ENCODE measurements at regions not wholly inside any gene's neighbourhood (a gene's known extent, or its start where the extent isn't known, plus 50 kb on each side); places are given as distances from the start of the nearest gene placed in this dataset.
"Not testable (repeated sequence)": the region's sequence is repeated elsewhere in the genome, so short reads cannot be mapped to it uniquely, and the experiment has no call there.

DNA sequence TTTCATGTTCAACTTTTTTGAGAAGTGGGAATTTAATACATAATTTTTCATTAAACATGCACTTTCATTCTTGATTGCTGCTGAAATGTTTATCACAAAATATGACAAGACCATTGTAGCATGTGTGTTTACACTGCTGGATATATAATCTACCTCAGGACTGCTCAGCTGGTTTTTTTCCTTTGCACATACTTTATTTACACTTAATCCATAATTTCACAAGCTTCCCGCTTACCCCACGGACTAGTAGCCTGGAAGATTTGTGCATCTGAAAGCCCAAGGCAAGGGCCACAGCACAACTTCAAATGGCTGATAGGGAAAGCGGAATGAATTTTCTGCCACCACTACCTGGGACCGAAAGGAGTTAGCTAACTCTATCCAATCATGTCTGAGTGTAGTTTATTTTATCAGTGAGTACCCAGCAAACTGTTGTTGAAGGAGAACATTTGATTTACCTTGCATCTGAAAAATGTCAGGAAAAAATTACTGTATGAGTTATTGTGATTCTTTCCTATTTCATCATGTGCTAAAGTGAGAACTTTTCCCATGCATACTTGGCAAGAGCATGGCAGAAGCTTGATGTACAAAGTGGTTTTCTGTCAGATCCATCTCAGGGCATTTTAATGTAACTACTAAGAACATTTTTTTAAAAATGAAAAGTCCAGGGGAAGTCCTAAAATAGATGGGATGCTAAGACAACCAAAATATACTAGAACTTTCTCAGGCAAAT is 558.2 kb upstream of the USP24 start:
- no peak for DNase-seq (ENCODE audit: low spot score)

DNA sequence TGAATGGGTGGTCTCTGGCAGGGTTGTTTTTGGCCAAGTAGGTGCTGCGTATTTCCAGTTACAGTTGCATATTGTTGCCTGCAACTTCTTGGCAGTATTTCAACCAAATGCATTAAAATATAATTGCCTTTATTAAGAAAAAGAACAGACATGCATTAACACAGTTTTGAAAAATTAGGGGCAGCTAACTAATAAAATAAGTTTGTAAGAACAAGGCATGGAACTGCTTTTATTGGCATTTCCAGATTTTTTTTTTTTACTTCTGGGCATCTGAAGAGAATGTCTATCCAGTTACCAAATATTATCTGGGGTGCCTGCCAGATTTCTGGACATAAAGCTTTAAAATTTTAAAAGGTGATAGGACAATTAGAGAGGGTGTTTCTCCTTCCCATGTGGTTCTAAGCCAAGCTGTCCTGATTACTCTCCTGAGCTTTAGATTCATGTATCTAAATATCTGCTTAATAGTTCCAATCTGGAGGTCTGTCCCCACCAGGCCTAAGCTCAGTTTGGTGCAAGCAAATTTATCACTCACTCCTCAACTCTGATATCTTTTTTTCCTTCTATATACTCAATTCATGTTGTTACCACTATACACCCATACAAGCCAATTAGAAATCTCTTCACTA is 553.3 kb upstream of the USP24 start:
- no peak for DNase-seq (ENCODE audit: low spot score)

DNA sequence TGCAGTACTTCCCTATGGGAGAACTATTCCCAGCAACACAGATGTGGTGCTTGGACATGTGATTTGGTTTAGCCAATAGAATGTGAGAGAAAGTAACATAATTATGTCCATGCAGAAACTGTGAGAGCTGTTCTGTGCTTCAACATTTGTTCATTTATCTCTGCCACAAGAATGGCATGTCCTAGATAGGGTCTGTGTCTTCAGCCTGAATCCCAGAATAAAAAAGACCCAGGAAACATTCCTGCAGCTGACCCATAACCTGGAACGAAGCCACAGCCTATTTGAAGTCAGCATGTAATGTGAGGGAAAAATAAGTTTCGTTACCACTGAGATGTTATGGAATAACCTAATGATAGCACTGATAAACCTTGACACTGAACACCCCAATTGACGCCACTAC is 552.0 kb upstream of the USP24 start:
- DNase-seq (ENCODE audit: low spot score) = no peak

DNA sequence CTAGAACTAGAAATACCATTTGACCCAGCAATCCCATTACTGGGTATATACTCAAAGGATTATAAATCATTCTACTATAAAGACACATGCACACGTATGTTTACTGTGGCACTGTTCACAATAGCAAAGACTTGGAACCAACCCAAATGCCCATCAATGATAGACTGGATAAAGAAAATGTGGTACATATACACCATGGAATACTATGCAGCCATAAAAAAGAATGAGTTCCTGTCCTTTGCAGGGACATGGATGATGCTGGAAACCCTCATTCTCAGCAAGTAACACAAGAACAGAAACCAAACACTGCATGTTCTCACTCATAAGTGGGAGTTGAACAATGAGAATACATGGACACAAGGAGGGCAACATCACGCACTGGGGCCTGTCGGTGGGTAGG is 550.3 kb upstream of the USP24 start:
- not testable (repeated sequence) for DNase-seq (ENCODE audit: low spot score)

DNA sequence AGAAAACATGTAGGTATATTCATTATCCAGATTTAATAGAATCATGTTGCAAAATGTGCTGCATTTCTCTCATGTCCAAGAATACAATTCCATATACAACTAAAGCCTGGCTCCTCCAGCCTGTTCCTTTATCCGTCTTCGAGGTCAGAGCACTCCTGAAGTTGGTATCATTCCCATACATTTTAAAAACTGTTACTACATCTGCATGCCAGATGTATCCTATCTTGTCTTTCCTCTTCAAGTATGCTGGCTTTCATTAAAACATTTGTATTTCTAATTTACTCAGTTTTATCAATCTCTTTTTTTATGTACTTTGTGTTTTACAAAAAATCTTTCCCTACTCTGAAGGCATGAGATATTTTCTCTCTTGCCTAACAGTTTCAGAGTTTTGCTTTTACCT is 536.6 kb upstream of the USP24 start:
- DNase-seq (ENCODE audit: low spot score) = no peak

DNA sequence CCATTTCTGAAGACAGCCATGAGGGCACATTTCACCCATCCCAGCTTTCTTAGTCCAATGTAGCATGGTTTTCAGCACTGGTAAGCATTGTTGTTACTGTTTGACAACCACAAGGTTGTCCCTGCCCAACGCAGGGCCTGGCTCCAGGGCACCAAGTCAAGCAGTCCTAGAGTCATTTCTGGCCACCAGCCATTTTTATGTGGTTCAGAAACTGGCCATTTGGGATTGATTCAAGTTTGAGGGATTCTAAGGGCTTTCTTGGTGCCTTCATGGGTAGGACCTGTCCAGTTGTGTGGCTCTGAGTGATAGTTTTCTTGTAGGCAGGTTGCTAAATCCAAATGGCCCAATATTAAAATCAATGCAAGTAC is 535.4 kb upstream of the USP24 start:
- DNase-seq (ENCODE audit: low spot score) = no peak

DNA sequence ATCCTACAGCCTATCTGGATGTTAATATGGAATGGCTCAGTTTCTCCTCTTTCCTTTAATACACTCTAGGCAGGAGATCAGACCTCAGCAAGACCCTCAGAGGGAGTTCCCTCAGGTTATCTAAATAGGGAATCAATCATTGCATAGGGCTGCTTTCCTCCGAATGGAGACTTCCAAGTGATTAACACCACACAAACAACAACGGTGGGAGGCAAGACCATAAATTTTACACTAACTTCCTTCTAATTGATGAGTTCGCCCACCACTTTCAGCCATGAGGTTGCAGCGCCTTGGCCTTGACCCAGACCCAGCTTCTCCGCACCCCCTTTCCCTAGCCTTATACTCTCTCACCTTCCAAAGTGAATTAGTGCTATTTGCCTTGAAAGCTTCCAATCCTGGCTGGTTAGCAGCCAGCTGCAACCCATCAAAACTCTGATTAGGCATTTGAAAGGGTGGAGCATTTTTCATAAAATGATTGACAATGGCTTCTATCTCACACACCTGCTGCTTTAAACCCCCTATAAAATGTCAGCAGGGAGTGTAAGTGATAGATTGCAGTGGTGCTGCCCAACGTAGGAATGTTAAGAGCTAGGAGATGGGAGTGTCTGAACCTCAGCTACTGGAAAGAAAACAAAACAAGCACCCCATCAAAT is 534.9 kb upstream of the USP24 start:
- no peak for DNase-seq (ENCODE audit: low spot score)

DNA sequence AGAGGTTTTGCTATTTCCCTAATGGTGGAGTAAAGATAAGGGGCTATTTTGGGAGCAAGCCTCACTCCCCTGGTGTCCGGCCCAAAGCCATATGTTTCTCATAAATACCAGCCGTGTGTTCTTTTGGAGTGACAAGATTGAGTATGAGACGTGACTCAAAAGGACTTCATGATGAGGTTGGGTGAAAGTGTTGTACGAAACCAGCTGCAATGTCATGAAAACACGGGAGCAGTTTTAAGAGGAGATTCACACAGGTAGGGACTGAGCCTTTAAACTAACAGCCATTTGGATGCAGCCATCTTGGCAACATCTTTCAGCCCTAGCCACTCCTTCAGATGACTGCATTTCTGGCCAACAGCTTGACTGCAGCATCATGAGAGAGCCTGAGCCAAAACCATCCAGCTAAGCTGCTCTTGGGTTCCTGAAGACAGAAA is 532.3 kb upstream of the USP24 start:
- DNase-seq (ENCODE audit: low spot score) = peak; percentile 42

DNA sequence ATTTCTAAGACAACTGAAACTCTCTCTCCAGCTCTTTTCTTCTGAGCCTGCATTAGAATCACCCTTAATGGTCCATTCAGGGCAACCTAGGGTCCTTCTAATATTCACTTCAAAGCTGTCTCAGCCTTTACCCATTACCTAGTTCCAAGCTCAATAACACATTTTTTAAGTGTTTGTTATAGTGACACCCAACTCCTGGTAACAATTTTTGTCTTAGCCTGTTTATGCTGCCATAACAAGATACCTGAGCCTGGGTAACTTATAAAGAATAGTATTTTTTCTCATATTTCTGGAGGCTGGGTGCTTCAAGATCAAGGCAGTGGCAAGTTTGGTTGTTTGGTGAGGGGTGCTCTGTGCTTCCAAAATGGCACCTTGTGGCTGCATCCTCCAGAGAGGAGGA is 531.5 kb upstream of the USP24 start:
- DNase-seq (ENCODE audit: low spot score) = no peak

DNA sequence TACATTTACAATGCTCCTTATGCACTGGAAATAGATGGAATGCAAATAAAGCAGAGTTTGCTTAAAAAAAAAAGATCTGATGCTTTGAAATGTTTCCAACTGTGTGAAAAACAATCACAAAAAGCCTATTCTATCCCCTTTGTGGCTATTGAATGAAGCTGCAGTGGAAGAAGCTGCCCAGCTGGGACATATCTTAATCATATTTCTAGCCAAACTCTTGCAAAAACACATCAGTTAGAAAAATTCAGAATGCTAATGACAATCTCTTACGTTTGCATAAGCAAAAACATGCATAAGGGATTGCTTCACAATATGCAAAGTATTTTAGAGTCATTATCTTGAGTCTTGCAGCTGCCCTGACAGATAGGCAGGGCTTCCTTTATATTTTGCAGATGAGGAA is 526.4 kb upstream of the USP24 start:
- peak; percentile 48 for DNase-seq (ENCODE audit: low spot score)

DNA sequence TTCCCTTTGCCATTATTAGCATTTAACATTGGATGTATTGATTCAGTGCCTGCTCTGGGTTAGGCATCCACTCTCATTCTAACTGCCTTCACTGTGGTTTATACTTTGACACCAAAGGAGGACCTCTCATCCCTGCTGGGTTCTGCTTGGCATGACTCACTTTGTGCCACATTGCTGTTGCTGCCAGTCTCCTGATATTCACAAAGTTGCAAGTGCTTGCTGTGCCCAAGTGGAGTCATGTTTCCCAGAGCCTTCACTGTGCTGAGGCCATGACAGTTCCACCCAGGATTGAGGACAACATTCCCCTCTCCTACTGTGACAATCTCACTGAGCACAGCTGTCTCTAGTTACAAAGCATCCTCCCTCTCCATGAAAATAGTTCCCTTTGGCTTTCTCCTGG is 519.9 kb upstream of the USP24 start:
- DNase-seq (ENCODE audit: low spot score) = peak; percentile 23

DNA sequence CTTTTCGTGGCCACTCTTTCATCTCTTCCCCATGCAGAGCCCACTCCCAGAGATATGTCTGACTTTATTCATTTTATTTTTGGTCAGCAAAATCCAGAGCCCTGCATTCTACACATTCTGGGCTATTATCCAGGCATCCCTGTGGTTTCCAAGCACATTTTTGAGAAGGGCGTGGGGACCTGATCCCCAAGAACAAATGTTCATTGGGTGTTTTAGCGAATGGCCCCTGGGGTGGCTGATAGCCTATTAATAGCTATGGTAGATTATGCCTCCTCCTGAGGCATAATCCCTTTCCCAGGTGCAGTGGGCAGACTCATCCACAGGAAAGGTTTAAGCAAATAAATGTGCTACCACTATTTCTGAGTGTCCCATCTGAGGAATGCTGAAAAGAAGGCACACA is 511.8 kb upstream of the USP24 start:
- DNase-seq (ENCODE audit: low spot score) = peak; percentile 80

DNA sequence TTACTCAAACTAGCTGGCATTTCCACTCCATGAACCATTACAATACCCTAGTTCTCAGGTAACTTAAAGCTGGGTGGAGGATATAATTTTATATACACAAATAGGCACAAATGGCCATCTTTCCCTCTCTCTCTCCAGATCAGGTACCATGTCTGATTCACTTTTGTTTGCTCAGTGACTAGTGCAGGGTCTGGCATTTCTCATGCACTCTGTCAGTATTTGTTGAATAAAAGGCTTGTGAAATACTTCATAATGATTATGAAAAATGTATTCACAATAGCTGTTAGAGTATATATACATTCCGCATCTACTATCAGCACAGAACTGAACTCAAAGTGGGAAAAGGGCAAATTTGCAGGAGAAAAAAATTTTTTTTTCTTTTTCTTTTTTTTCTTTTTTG is 510.2 kb upstream of the USP24 start:
- DNase-seq (ENCODE audit: low spot score) = no peak

DNA sequence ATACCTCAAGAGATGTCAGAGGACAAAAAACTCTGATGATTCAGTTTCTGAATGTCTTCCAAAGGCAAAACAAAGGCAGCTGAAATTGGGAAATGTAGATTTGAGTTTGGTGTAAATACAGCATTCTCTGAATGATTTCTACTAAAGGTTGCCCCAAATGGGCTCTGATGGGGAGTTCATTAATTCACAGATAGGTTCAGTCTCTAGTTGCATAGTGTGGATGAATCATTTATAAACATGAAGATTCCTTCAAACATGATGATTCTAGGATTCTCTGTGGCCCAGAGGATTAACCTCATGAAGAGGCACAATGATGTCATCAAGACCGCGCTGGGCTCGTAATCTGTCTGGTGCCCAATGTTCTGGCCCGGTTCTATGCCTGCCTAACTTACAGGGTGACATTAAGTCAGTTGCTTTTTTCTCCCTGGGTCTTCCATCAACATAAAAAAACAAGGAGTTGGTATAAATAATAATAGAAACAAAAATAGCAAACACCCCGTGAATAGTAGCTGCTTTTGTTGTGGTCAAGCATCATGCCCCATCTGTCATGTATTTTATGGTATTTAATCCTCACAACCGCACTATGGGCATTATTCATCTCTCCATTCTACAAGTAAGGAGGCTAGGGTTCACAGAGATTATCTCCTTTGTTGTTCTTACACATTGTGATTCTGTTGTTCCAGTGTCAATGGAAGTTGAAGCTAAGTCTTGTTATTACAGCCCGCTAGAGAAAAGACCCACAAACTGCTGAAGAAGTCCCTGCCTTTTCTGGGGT is 509.6 kb upstream of the USP24 start:
- DNase-seq (ENCODE audit: low spot score) = peak; percentile 73

DNA sequence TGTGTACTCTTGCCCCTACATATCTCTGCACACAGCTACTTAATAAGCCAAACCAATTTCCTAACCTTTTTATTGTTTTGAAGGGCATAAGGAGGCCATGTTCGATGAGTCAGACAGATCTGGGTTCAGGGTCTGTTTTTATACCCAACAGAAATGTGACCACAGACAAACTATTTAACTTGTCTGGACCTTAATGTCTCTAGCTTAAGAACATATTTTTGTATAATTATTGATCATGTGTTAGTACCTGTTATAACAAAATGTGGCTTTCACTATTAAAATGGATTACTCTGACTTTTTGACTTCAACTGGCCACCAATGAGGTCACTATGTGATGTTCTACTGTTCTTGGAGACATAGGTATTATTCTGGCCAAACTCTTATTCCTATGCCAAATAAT is 507.8 kb upstream of the USP24 start:
- DNase-seq (ENCODE audit: low spot score) = no peak

DNA sequence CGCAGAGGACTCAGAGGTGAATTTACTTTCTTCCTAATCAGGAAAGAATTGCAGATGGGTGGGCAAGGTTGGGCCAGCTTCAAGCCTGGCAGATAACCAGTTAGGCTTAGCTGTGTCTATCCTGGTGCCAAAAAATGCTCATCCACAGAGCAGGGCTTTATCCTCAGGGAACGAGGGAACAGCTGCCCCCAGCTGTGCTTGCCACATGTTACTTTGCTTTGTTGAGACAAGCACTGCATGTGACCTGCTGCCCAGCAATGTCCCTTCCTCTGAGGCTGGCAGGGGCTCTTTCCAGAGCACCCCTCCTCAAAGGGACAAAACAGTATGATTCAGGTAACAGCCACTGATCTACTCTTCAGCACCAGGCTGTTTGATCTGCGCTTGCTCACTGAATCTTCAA is 505.1 kb upstream of the USP24 start:
- DNase-seq (ENCODE audit: low spot score) = no peak

DNA sequence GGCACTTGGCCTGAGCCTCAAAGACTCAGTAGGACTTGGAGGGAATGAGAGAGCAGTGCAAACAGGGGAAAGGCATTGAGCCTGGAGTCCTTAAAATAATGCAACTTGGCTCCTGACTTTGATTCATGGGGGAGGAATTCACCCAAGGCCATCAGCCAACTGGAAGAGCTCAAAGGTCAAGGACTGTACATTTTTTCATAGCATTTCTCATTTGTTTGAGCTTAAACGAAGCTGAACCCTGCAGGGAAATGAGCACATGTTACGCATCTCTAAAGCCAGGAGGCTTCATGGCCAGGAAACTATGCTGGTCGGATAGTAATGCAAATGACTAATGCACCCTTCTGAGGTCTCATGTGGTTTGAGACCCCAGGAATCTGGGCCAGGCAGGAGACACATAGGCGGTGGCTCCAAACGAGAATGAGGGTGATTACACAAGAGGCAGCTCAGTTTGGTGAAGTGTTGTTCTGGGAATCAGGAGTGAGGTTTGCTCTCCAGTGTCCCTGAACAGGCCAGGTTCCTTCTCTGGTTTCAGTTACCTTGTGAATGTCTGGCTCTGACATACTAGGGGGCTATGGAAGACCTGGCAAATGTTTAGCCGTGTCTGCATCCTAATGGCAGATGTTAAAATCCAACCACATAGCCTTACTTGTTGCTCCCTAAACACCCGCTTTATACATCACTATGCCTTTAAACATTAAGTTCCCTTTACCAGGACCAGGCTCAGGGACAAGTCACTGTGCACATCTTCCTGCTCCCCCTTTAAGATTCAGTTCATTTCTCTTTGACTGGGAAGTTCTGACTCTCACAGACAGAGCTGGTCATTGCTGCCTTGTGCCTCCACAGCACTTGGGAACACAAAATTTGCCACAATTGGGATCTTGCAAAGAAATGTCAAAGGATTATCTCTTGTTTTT is 503.9 kb upstream of the USP24 start:
- peak; percentile 92 for DNase-seq (ENCODE audit: low spot score)

DNA sequence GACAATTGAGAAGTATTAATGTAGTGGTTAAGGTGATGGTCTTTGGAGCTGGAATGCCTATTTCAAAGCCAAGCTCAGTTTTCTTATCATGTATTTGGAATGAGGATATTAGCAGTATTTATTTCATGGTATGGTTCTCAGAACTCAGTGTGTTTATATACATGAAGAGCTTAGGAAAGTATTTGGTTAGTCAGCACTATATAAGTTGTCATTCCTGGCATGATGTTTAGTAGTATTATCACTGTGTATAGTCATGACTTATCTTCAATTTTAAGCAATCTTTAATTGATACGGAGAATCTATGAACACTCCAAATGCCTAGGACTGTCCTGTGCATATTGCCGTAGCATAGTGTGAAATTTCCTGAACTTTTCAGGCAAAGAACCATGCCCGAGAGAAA is 501.9 kb upstream of the USP24 start:
- no peak for DNase-seq (ENCODE audit: low spot score)

DNA sequence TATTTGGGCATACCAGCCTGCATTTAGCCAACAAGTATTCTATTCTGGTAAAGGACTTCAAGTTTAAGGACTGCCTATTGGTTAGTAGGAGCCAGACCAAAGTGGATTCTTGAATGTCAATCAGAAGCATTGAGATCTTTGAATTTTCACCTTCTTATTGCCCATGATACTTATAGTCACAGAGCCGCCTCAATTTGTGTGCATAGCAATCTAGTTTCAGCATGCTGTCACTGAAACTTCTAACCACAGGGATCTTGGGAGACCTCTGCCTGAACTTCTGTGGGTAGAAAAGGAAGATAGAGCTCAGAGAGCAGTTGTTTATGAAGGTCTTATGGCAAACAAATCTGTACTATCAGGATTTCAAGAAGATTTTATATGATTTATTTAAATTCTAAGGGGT is 501.4 kb upstream of the USP24 start:
- no peak for DNase-seq (ENCODE audit: low spot score)

DNA sequence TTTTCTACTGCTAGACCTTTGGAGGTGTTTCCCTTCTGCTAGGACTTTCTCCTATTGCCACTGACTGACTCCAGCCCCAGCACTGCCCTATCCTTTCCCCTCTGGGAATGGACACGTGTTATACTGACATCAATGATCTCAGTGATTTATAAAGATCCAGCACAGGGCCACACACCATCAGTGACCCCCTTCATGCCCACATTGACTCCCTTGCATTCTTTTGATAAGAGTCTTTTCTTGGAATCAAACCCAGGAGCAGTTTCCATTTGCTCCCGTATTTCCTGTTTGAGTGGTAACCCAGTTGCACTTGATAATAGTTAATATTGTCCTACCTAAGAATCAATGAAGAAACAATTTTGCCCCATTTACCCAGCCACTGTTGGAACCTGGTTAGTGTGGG is 501.0 kb upstream of the USP24 start:
- no peak for DNase-seq (ENCODE audit: low spot score)

DNA sequence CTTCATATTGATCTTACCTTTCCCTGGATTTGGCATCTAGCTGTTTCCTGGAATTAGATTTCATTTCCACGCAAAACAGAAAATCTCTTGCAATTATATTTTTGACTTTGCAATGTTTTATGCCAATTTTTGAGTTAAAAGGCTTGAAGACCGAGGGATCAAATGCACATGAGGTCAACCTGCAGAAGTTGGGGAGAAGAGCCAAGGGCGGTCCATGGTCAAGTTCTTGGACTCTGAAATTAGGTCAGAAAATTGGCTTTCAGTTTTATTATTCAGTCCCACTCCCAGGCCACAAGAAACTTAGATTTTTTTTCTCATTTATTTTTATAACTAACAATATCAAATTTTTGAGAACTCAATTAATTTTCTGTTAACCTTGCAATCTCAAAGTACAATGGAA is 499.1 kb upstream of the USP24 start:
- no peak for DNase-seq (ENCODE audit: low spot score)

DNA sequence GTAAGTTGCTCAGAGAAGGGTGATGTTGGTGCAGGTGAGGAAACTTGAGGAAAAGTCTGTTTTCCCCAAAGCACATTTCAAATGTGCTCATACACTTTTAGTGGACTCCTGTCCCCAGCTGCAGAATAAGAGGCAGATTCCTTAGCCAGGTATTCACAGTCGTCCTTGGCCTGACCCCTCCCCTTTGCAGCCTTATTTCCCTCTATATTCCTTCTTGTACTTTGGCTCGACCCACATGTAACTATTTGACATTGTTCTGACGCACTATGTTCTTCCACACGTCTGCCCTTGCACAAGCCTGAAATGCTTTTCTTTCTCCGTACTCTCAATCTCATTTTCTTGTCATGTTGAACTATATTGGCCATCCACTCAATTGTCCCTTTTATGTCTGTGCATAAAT is 498.4 kb upstream of the USP24 start:
- no peak for DNase-seq (ENCODE audit: low spot score)
